Tibial nerve (tissue), 4 donors: ENCODE measurements at regions not wholly inside any gene's neighbourhood (a gene's known extent, or its start where the extent isn't known, plus 50 kb on each side); places are given as distances from the start of the nearest gene placed in this dataset.

Source experiments
- DNase-seq, 2 donors: peaks; one replicate each; pipeline ENCODE4 v3.0.0-alpha.2; 2019; ENCODE audit warnings: low spot score in 2 of 2
- H3K27ac ChIP-seq, 4 donors: fragments of 200-600 bp; sonication (generic) in 3 of 4; one replicate each; pipeline ENCODE4 v1.5.1; 2017 to 2019; ENCODE audit warnings: mild to moderate bottlenecking in 1 of 4
- H3K27me3 ChIP-seq, 2 donors: fragments of 200-600 bp; sonication (generic) in 1 of 2; one replicate each; pipeline versions ENCODE4 v1.5.1 to v1.6.0; 2017 to 2019
- H3K36me3 ChIP-seq, 3 donors: fragments of 200-600 bp; sonication (generic); one replicate each; pipeline ENCODE4 v1.5.1; 2018 to 2019
- H3K4me1 ChIP-seq, 4 donors: fragments of 200-600 bp; sonication (generic) in 3 of 4; one replicate each; pipeline ENCODE4 v1.5.1; 2017 to 2019
- H3K4me3 ChIP-seq, 4 donors: fragments of 200-600 bp; sonication (generic) in 3 of 4; one replicate each; pipeline ENCODE4 v1.5.1; 2017 to 2019; ENCODE audit warnings: mild to moderate bottlenecking in 1 of 4, moderate library complexity in 1 of 4
- H3K9me3 ChIP-seq, 4 donors: fragments of 200-600 bp; sonication (generic) in 3 of 4; one replicate each; pipeline ENCODE4 v1.5.1; 2017 to 2019
- CTCF ChIP-seq, 5 experiments: fragments of 200-600 bp in 3 of 5; fragments of 450-650 bp in 2 of 5; sonication (generic) in 3 of 5; IDR thresholded peaks; one replicate each; pipeline ENCODE4 v1.5.1; 2016 to 2019; ENCODE audit warnings: antibody characterized with exemption in 5 of 5, mild to moderate bottlenecking in 3 of 5, moderate library complexity in 2 of 5
- EP300 ChIP-seq, 2 donors: sonication (generic); formaldehyde crosslinking; IDR thresholded peaks; one replicate each; pipeline ENCODE4 v1.6.1; 2017; ENCODE audit warnings: antibody characterized with exemption in 2 of 2, mild to moderate bottlenecking in 1 of 2
- POLR2A ChIP-seq, 2 donors: fragments of 450-650 bp; IDR thresholded peaks; one replicate each; pipeline ENCODE4 v1.6.1; 2017; ENCODE audit warnings: antibody characterized with exemption in 2 of 2, mild to moderate bottlenecking in 2 of 2, moderate library complexity in 2 of 2
- WGBS, 2 donors: methylation state at CpG; one replicate each; pipeline ENCODE4 v1.1.5; 2018; 5-methylcytosine and 5-hydroxymethylcytosine counted together

GRCh38 chr12:114967151-114967550 lies 283.2 kb upstream of the TBX3 start:
- no peak overlapping the region for H3K4me3 ChIP-seq
- no peak for DNase-seq
- no peak overlapping the region for H3K27ac ChIP-seq
- no peaks in the 10 kb centered on the region for H3K4me1 ChIP-seq
- peaks cover 0 to 16% (median 2%) of the 10 kb centered on the region in 4 donors for H3K9me3 ChIP-seq
- H3K27me3 ChIP-seq = no peaks in the 10 kb centered on the region
- TF ChIP-seq POLR2A (IDR thresholded peaks at IDR 0.05) (no peak), CTCF (IDR thresholded peaks at IDR 0.05) (no peak), EP300 (IDR thresholded peaks at IDR 0.05) (no peak)
- H3K36me3 ChIP-seq = no peaks in the 10 kb centered on the region
- WGBS, 2 donors = 75 to 85% methylated on average over 5 of the region's 5 CpGs

- DNase-seq = no peak
- Histone ChIP-seq H3K27ac (no peak overlapping the region), H3K27me3 (no peaks in the 10 kb centered on the region), H3K4me1 (no peaks in the 10 kb centered on the region), H3K9me3 (peaks cover 0 to 19% (median 2%) of the 10 kb centered on the region in 4 donors), H3K36me3 (no peaks in the 10 kb centered on the region), H3K4me3 (no peak overlapping the region)
- TF ChIP-seq POLR2A (IDR thresholded peaks at IDR 0.05) (no peak), EP300 (IDR thresholded peaks at IDR 0.05) (no peak), CTCF (IDR thresholded peaks at IDR 0.05) (no peak)
- 60 to 63% methylated on average over 2 of the region's 2 CpGs for WGBS, 2 donors
Measured at GRCh38 chr12:114964841-114965240, 280.9 kb upstream of the TBX3 start.

- H3K36me3 ChIP-seq = no peaks in the 10 kb centered on the region
- no peak overlapping the region for H3K4me3 ChIP-seq
- H3K27ac ChIP-seq = no peak overlapping the region
- 54 to 55% methylated on average over 4 of the region's 4 CpGs for WGBS, 2 donors
- no peaks in the 10 kb centered on the region for H3K27me3 ChIP-seq
- TF ChIP-seq EP300 (IDR thresholded peaks at IDR 0.05) (no peak), POLR2A (IDR thresholded peaks at IDR 0.05) (no peak), CTCF (IDR thresholded peaks at IDR 0.05) (no peak)
- DNase-seq = no peak
- peaks cover 0 to 19% (median 2%) of the 10 kb centered on the region in 4 donors for H3K9me3 ChIP-seq
- H3K4me1 ChIP-seq = no peaks in the 10 kb centered on the region
Measured at GRCh38 chr12:114963846-114964245, 279.9 kb upstream of the TBX3 start.

- DNase-seq = no peak
- no peaks in the 10 kb centered on the region for H3K27me3 ChIP-seq
- no peak overlapping the region for H3K27ac ChIP-seq
- TF ChIP-seq POLR2A (IDR thresholded peaks at IDR 0.05) (no peak), CTCF (IDR thresholded peaks at IDR 0.05) (no peak), EP300 (IDR thresholded peaks at IDR 0.05) (no peak)
- H3K4me3 ChIP-seq = no peak overlapping the region
- no peaks in the 10 kb centered on the region for H3K4me1 ChIP-seq
- H3K9me3 ChIP-seq = peaks cover 0 to 19% (median 2%) of the 10 kb centered on the region in 4 donors
- WGBS, 2 donors = 23 to 30% methylated on average over 7 of the region's 7 CpGs
- no peaks in the 10 kb centered on the region for H3K36me3 ChIP-seq
Measured at GRCh38 chr12:114961491-114961890, 277.5 kb upstream of the TBX3 start.

- Histone ChIP-seq H3K9me3 (peaks cover 0 to 16% (median 2%) of the 10 kb centered on the region in 4 donors), H3K36me3 (no peaks in the 10 kb centered on the region), H3K4me1 (no peaks in the 10 kb centered on the region), H3K27me3 (no peaks in the 10 kb centered on the region), H3K4me3 (no peak overlapping the region), H3K27ac (no peak overlapping the region)
- 78 to 93% methylated on average over 4 of the region's 4 CpGs for WGBS, 2 donors
- TF ChIP-seq POLR2A (IDR thresholded peaks at IDR 0.05) (no peak), CTCF (IDR thresholded peaks at IDR 0.05) (no peak)
- DNase-seq = no peak
Measured at GRCh38 chr12:114958538-114958937, 274.6 kb upstream of the TBX3 start.
